H1 (cell line): ENCODE measurements at regions not wholly inside any gene's neighbourhood (a gene's known extent, or its start where the extent isn't known, plus 50 kb on each side); places are given as distances from the start of the nearest gene placed in this dataset.

Experiments
- CHD7 ChIP-seq: fragments of 300-600 bp; sonication (generic); IDR thresholded peaks from 2 replicates; pipeline ENCODE4 v1.7.1; 2012; ENCODE audit warnings: low read length, moderate library complexity, mild to moderate bottlenecking, inconsistent platforms; ENCODE audit not compliant: insufficient replicate concordance

GRCh38 chr7:156139633-156140032 is 327.4 kb upstream of the SHH start (continued):
- TF ChIP-seq CHD7, result no peak
- TF ChIP-seq, all 59 proteins: peak for 0
